Endodermal cell (in vitro differentiated cells): ENCODE measurements at regions not wholly inside any gene's neighbourhood (a gene's known extent, or its start where the extent isn't known, plus 50 kb on each side); places are given as distances from the start of the nearest gene placed in this dataset.
"Not testable (repeated sequence)": the region's sequence is repeated elsewhere in the genome, so short reads cannot be mapped to it uniquely, and the experiment has no call there.

Experiments
- DNase-seq: peaks from one replicate; pipeline ENCODE4 v3.0.0-alpha.2; 2017
- H3K27ac ChIP-seq: 2 replicates; pipeline ENCODE4 v1.5.1; 2013; ENCODE audit warnings: mild to moderate bottlenecking, low read depth, low read length, moderate library complexity
- H3K27me3 ChIP-seq: 2 replicates; pipeline ENCODE4 v1.6.1; 2013; ENCODE audit warnings: mild to moderate bottlenecking, low read length, moderate library complexity; ENCODE audit not compliant: insufficient read depth, control insufficient read depth, poor library complexity, severe bottlenecking
- H3K36me3 ChIP-seq: 2 replicates; pipeline ENCODE4 v1.7.0; 2013; ENCODE audit warnings: mild to moderate bottlenecking, low read length, moderate library complexity; ENCODE audit not compliant: control insufficient read depth, insufficient read depth
- H3K4me1 ChIP-seq: one replicate; pipeline ENCODE4 v1.7.0; 2013; ENCODE audit warnings: low read length; ENCODE audit not compliant: control insufficient read depth, insufficient read depth
- H3K4me3 ChIP-seq: 2 replicates; pipeline ENCODE4 v1.5.1; 2013; ENCODE audit warnings: mild to moderate bottlenecking, low read length, moderate library complexity
- H3K9ac ChIP-seq: 2 replicates; pipeline ENCODE4 v1.6.1; 2013; ENCODE audit warnings: mild to moderate bottlenecking, low read length, moderate library complexity; ENCODE audit not compliant: poor library complexity, severe bottlenecking; ENCODE audit errors: extremely low read depth
- H3K9me3 ChIP-seq: 2 replicates; pipeline ENCODE4 v1.6.1; 2013; ENCODE audit warnings: mild to moderate bottlenecking, low read length, moderate library complexity; ENCODE audit not compliant: control insufficient read depth
- H3K27ac Mint-ChIP-seq: 2 replicates; pipeline ENCODE4 v1.8.0; 2020; ENCODE audit warnings: mixed read lengths
- H3K27me3 Mint-ChIP-seq: 2 replicates; pipeline ENCODE4 v1.8.0; 2021; ENCODE audit warnings: mild to moderate bottlenecking, mixed read lengths; ENCODE audit not compliant: insufficient read depth
- H3K36me3 Mint-ChIP-seq: 2 replicates; pipeline ENCODE4 v1.8.0; 2020; ENCODE audit warnings: low read depth, mixed read lengths
- H3K4me1 Mint-ChIP-seq: 2 replicates; pipeline ENCODE4 v1.8.0; 2020; ENCODE audit warnings: mixed read lengths
- H3K4me3 Mint-ChIP-seq: 2 replicates; pipeline ENCODE4 v1.8.0; 2020; ENCODE audit warnings: mild to moderate bottlenecking, moderate library complexity, mixed read lengths
- H3K9me3 Mint-ChIP-seq: 2 replicates; pipeline ENCODE4 v1.8.0; 2020; ENCODE audit warnings: mild to moderate bottlenecking, mixed read lengths
- CTCF ChIP-seq: fragments of 200-600 bp; sonication (generic); conservative IDR thresholded peaks from 2 replicates; pipeline ENCODE4 v1.5.0; 2021; ENCODE audit warnings: antibody characterized with exemption, mild to moderate bottlenecking
- WGBS, 2 experiments: methylation state at CpG; one replicate each; pipeline versions ENCODE4 v1.1.5 to v1.1.7; 2013; ENCODE audit warnings: missing lambda C conversion rate in 2 of 2, mixed read lengths in 1 of 2; ENCODE audit not compliant: insufficient coverage in 1 of 2, insufficient read length in 1 of 2; 5-methylcytosine and 5-hydroxymethylcytosine counted together

GRCh38 chr9:117643288-117643654 is 60.9 kb upstream of the TLR4 start:
- H3K4me1 ChIP-seq: no peaks in the 10 kb centered on the region
- Mint-ChIP-seq H3K27me3 (peaks cover 18% of the 10 kb centered on the region), H3K27ac (no peak overlapping the region), H3K4me3 (no peak overlapping the region), H3K36me3 (no peaks in the 10 kb centered on the region), H3K9me3 (peaks cover 13% of the 10 kb centered on the region), H3K4me1 (peaks cover 20% of the 10 kb centered on the region)
- DNase-seq: no peak
- H3K27ac ChIP-seq: no peak overlapping the region
- no peaks in the 10 kb centered on the region for H3K27me3 ChIP-seq
- peaks cover 19% of the 10 kb centered on the region for H3K9me3 ChIP-seq
- no peaks in the 10 kb centered on the region for H3K36me3 ChIP-seq
- no peak for TF ChIP-seq CTCF
- H3K9ac ChIP-seq: no peak overlapping the region
- peak overlapping the region; percentile 1 for H3K4me3 ChIP-seq
- 93 to 95% methylated on average over 6 of the region's 6 CpGs for WGBS, 2 experiments

GRCh38 chr9:117642571-117643287 is 61.5 kb upstream of the TLR4 start:
- peak; percentile 51 for DNase-seq

GRCh38 chr9:117636681-117637080 is 67.5 kb upstream of the TLR4 start:
- 36% methylated on average over 1 of the region's 1 CpG; no CpG with 5 or more reads in 1 of the 2 experiments for WGBS, 2 experiments
- Mint-ChIP-seq H3K4me1 (peaks cover 10% of the 10 kb centered on the region), H3K27ac (no peak overlapping the region), H3K4me3 (no peak overlapping the region), H3K9me3 (peaks cover 4% of the 10 kb centered on the region), H3K27me3 (peaks cover 43% of the 10 kb centered on the region), H3K36me3 (no peaks in the 10 kb centered on the region)
- Histone ChIP-seq H3K4me1 (no peaks in the 10 kb centered on the region), H3K9ac (no peak overlapping the region), H3K36me3 (no peaks in the 10 kb centered on the region), H3K27ac (no peak overlapping the region), H3K9me3 (peaks cover 14% of the 10 kb centered on the region), H3K27me3 (peaks cover 16% of the 10 kb centered on the region), H3K4me3 (no peak overlapping the region)
- DNase-seq: peak; percentile 58
- no peak for TF ChIP-seq CTCF

More at GRCh38 chr9:117642571-117643287, 61.5 kb upstream of the TLR4 start:
- Histone ChIP-seq H3K4me3 (peak overlapping the region; percentile 1), H3K9me3 (peaks cover 19% of the 10 kb centered on the region)
- H3K36me3 ChIP-seq, H3K27ac ChIP-seq, H3K27me3 ChIP-seq, H3K36me3 Mint-ChIP-seq, H3K4me1 ChIP-seq, H3K4me3 Mint-ChIP-seq, H3K27ac Mint-ChIP-seq, H3K9ac ChIP-seq: not testable (repeated sequence)
- peaks cover 20% of the 10 kb centered on the region for H3K4me1 Mint-ChIP-seq
- peaks cover 13% of the 10 kb centered on the region for H3K9me3 Mint-ChIP-seq
- peaks cover 19% of the 10 kb centered on the region for H3K27me3 Mint-ChIP-seq
- 93 to 95% methylated on average over 17 to 50 of the region's 50 CpGs for WGBS, 2 experiments
